ENCODE measurements at regions not wholly inside any gene's neighbourhood (a gene's known extent, or its start where the extent isn't known, plus 50 kb on each side); places are given as distances from the start of the nearest gene placed in this dataset.
A peak's percentile ranks its signal among the peaks of the same experiment; 100 is the strongest.

DNA sequence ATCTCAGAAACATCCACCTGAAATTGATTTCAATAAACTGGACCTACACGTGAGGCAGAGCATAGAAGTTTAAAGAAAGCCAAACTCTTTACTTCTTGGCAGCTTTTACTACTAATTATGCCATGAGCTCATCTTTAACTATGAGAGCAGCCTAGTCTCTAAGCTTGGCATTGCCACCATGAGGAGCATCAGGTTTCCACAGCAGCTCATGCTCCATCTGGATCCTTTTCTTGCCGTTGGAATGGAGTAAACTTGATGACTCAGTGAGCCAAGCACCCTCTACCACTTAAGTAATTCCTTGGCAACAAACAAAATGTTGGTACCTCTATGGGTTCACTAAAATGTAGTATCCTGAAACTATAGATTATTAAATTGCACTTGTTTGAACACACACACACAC is 583.2 kb downstream of the EPHA3 start:
- H3K27ac ChIP-seq (ENCODE audit: low read depth, low read length), result no peak overlapping the region
- H2AFZ ChIP-seq (ENCODE audit: low read length, unreplicated experiment), result peak overlapping the region; percentile 59
- no peaks in the 10 kb centered on the region for H3K79me2 ChIP-seq (ENCODE audit: control insufficient read depth, insufficient read depth, low read length, unreplicated experiment)
- no peaks in the 10 kb centered on the region for H3K36me3 ChIP-seq (ENCODE audit: insufficient read depth, low read length)
- no peak overlapping the region for H3K4me3 ChIP-seq (ENCODE audit: low read depth, low read length)
- no peaks in the 10 kb centered on the region for H3K27me3 ChIP-seq (ENCODE audit: insufficient read depth, low read length)
- H3K4me1 ChIP-seq (ENCODE audit: control insufficient read depth, insufficient read depth, low read length, unreplicated experiment), result peaks cover 3% of the 10 kb centered on the region

DNA sequence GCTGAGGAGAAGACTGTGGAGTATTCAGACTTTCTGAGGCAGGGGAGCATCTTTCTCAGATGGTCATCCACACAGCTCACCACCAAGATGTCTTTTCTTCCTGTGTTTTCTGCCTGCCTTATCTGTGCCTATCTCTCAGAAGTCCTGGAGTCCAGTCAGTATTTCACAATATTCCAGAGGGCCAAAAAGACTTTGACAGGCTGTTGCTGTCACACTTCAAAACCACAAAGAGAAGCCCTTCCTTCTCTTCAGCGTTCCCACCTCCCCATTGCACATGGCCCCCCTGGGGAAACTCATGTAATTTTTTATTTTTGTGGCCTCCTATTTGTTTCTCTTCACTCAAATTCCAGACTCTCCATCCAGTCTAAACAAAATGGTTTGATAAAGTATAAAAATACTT is 585.2 kb downstream of the EPHA3 start:
- H3K27ac ChIP-seq (ENCODE audit: low read depth, low read length), result no peak overlapping the region
- no peaks in the 10 kb centered on the region for H3K27me3 ChIP-seq (ENCODE audit: insufficient read depth, low read length)
- no peaks in the 10 kb centered on the region for H3K36me3 ChIP-seq (ENCODE audit: insufficient read depth, low read length)
- H3K79me2 ChIP-seq (ENCODE audit: control insufficient read depth, insufficient read depth, low read length, unreplicated experiment), result no peaks in the 10 kb centered on the region
- H3K4me1 ChIP-seq (ENCODE audit: control insufficient read depth, insufficient read depth, low read length, unreplicated experiment), result peaks cover 3% of the 10 kb centered on the region
- H2AFZ ChIP-seq (ENCODE audit: low read length, unreplicated experiment), result no peak overlapping the region
- H3K4me3 ChIP-seq (ENCODE audit: low read depth, low read length), result no peak overlapping the region

DNA sequence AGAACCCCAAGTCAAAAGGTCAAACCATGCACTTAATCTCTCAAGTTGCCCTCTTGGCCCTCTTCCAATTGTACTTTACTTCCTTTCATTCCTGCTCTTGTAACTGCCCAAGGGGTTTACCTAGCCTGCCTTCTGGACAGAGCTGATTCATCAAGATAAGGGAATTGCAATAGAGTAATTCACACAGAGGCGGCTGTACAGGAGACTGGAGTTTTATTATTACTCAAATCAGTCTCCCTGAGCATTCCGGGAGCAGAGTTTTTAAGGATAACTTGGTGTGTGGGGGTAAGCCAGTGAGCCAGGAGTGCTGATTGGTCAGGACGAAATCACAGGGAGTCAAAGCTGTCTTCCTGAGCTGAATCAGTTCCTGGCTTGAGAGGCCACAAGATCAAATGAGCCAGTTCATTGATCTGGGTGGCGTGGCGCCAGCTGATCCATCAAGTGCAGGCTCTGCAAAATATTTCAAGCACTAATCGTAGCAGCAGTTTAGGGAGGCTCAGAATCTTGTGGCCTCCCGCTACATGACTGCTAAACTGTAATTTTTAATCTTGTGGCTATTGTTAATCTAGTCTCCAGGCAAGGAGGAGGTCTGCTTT is 590.0 kb downstream of the EPHA3 start:
- no peak overlapping the region for H2AFZ ChIP-seq (ENCODE audit: low read length, unreplicated experiment)

DNA sequence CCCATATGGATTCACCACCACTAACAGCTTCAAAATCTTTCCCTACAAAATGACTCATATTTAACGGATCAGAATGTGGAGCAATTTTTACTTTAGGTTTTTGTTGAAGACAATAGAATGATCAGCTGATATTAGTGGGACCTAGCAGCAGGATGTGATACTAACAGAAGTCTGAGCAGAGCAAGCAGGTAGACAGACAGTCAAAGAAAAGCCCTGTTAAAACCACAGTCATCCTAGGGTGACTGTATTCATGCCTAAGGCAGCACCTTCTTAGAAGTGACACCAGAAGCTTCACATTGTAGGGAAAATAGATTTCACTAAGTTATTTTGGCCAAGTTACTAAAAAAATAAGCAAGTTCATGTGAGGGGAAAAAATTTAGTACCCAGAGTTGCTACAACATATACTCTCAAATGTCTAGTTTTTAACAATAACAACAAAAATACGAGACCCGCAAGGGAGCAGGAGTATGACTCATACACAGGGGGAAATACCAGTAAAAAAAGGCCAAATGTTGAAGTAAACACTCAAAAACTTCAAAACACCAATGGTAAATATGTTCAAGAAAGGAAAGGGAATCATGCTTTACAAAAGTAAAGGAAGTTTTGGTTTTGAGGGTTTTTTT is 590.9 kb downstream of the EPHA3 start:
- peak overlapping the region; percentile 56 for H2AFZ ChIP-seq (ENCODE audit: low read length, unreplicated experiment)
- H3K27me3 ChIP-seq (ENCODE audit: insufficient read depth, low read length), result no peaks in the 10 kb centered on the region
- H3K27ac ChIP-seq (ENCODE audit: low read depth, low read length), result no peak overlapping the region

More for the DNA sequence above, 590.0 kb downstream of the EPHA3 start:
- H3K4me1 ChIP-seq (ENCODE audit: control insufficient read depth, insufficient read depth, low read length, unreplicated experiment), result peaks cover 8% of the 10 kb centered on the region
- no peaks in the 10 kb centered on the region for H3K27me3 ChIP-seq (ENCODE audit: insufficient read depth, low read length)
- no peak overlapping the region for H3K4me3 ChIP-seq (ENCODE audit: low read depth, low read length)
- H3K36me3 ChIP-seq (ENCODE audit: insufficient read depth, low read length), result no peaks in the 10 kb centered on the region
- no peaks in the 10 kb centered on the region for H3K79me2 ChIP-seq (ENCODE audit: control insufficient read depth, insufficient read depth, low read length, unreplicated experiment)
- H3K27ac ChIP-seq (ENCODE audit: low read depth, low read length), result no peak overlapping the region

DNA sequence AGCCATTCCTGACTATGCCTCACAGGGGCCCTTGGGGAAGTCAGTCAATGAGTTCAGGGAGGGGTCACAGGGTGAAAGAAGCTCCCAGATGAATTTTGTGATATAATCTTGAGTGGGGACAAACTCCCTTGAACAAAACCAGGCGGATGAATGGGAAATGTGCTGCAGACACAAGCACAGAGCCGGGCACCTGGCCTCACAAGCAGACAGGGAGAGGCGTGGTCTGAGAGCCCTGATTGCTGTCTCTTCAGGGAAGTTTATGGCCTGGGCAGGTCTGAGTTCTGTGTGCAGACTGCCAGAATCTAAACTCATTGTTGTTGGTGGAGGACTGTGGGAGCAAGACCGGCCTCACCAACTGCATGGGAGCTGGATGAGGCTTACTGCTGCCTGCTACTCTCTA is 591.8 kb downstream of the EPHA3 start:
- no peaks in the 10 kb centered on the region for H3K27me3 ChIP-seq (ENCODE audit: insufficient read depth, low read length)
- H3K4me3 ChIP-seq (ENCODE audit: low read depth, low read length), result no peak overlapping the region
- H3K4me1 ChIP-seq (ENCODE audit: control insufficient read depth, insufficient read depth, low read length, unreplicated experiment), result peaks cover 8% of the 10 kb centered on the region
- no peaks in the 10 kb centered on the region for H3K79me2 ChIP-seq (ENCODE audit: control insufficient read depth, insufficient read depth, low read length, unreplicated experiment)
- H3K36me3 ChIP-seq (ENCODE audit: insufficient read depth, low read length), result no peaks in the 10 kb centered on the region
- H2AFZ ChIP-seq (ENCODE audit: low read length, unreplicated experiment), result no peak overlapping the region
- H3K27ac ChIP-seq (ENCODE audit: low read depth, low read length), result no peak overlapping the region

More for the DNA sequence above, 590.9 kb downstream of the EPHA3 start:
- Histone ChIP-seq H3K36me3 (ENCODE audit: insufficient read depth, low read length) (no peaks in the 10 kb centered on the region), H3K79me2 (ENCODE audit: control insufficient read depth, insufficient read depth, low read length, unreplicated experiment) (no peaks in the 10 kb centered on the region), H3K4me1 (ENCODE audit: control insufficient read depth, insufficient read depth, low read length, unreplicated experiment) (peaks cover 8% of the 10 kb centered on the region), H3K4me3 (ENCODE audit: low read depth, low read length) (no peak overlapping the region)

- no peaks in the 10 kb centered on the region for H3K79me2 ChIP-seq (ENCODE audit: control insufficient read depth, insufficient read depth, low read length, unreplicated experiment)
- no peak overlapping the region for H2AFZ ChIP-seq (ENCODE audit: low read length, unreplicated experiment)
- H3K27ac ChIP-seq (ENCODE audit: low read depth, low read length), result no peak overlapping the region
- H3K4me3 ChIP-seq (ENCODE audit: low read depth, low read length), result no peak overlapping the region
- H3K36me3 ChIP-seq (ENCODE audit: insufficient read depth, low read length), result no peaks in the 10 kb centered on the region
- peaks cover 8% of the 10 kb centered on the region for H3K4me1 ChIP-seq (ENCODE audit: control insufficient read depth, insufficient read depth, low read length, unreplicated experiment)
- no peaks in the 10 kb centered on the region for H3K27me3 ChIP-seq (ENCODE audit: insufficient read depth, low read length)
These were observed 592.4 kb downstream of the EPHA3 start for GRCh38 chr3:89699771-89700170.

- Histone ChIP-seq H3K79me2 (ENCODE audit: control insufficient read depth, insufficient read depth, low read length, unreplicated experiment) (no peaks in the 10 kb centered on the region), H3K36me3 (ENCODE audit: insufficient read depth, low read length) (no peaks in the 10 kb centered on the region), H2AFZ (ENCODE audit: low read length, unreplicated experiment) (no peak overlapping the region), H3K27ac (ENCODE audit: low read depth, low read length) (no peak overlapping the region), H3K4me1 (ENCODE audit: control insufficient read depth, insufficient read depth, low read length, unreplicated experiment) (peaks cover 8% of the 10 kb centered on the region), H3K27me3 (ENCODE audit: insufficient read depth, low read length) (no peaks in the 10 kb centered on the region), H3K4me3 (ENCODE audit: low read depth, low read length) (no peak overlapping the region)
These were observed 595.0 kb downstream of the EPHA3 start for GRCh38 chr3:89702404-89702803.

DNA sequence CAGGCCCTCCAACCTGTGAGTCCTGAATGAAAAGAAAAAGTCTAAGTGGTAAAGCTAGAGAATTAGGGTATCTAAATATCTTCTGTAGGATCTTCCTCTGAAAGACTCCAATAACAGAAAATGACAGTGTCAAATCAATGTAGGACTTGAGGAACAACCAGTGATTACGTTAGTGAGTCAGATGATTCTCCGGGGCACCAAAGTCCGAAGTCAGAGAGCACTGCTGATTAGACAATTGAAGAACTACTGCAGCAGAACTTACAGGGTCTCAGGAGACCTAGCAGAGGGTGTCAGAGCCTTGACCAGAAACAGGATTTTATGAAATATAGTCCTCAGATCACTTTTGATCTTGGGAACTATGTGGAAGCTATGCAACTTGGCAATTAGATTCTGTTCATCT is 605.8 kb downstream of the EPHA3 start:
- Histone ChIP-seq H3K27me3 (ENCODE audit: insufficient read depth, low read length) (no peaks in the 10 kb centered on the region), H2AFZ (ENCODE audit: low read length, unreplicated experiment) (no peak overlapping the region), H3K27ac (ENCODE audit: low read depth, low read length) (no peak overlapping the region), H3K4me1 (ENCODE audit: control insufficient read depth, insufficient read depth, low read length, unreplicated experiment) (no peaks in the 10 kb centered on the region), H3K36me3 (ENCODE audit: insufficient read depth, low read length) (no peaks in the 10 kb centered on the region), H3K4me3 (ENCODE audit: low read depth, low read length) (no peak overlapping the region), H3K79me2 (ENCODE audit: control insufficient read depth, insufficient read depth, low read length, unreplicated experiment) (no peaks in the 10 kb centered on the region)

GRCh38 chr3:89714237-89714636 is 606.8 kb downstream of the EPHA3 start:
- Histone ChIP-seq H3K4me1 (ENCODE audit: control insufficient read depth, insufficient read depth, low read length, unreplicated experiment) (no peaks in the 10 kb centered on the region), H3K79me2 (ENCODE audit: control insufficient read depth, insufficient read depth, low read length, unreplicated experiment) (no peaks in the 10 kb centered on the region), H3K27me3 (ENCODE audit: insufficient read depth, low read length) (no peaks in the 10 kb centered on the region), H2AFZ (ENCODE audit: low read length, unreplicated experiment) (no peak overlapping the region), H3K36me3 (ENCODE audit: insufficient read depth, low read length) (no peaks in the 10 kb centered on the region), H3K27ac (ENCODE audit: low read depth, low read length) (no peak overlapping the region), H3K4me3 (ENCODE audit: low read depth, low read length) (no peak overlapping the region)

GRCh38 chr3:89740080-89740880 is 632.9 kb downstream of the EPHA3 start:
- H3K27ac ChIP-seq (ENCODE audit: low read depth, low read length), result 0 out of 2 replicates have a peak overlapping the region, but pooled peaks have one; percentile 8
- H3K4me1 ChIP-seq (ENCODE audit: control insufficient read depth, insufficient read depth, low read length, unreplicated experiment), result peaks cover 9% of the 10 kb centered on the region
- H3K27me3 ChIP-seq (ENCODE audit: insufficient read depth, low read length), result no peaks in the 10 kb centered on the region
- H2AFZ ChIP-seq (ENCODE audit: low read length, unreplicated experiment), result peak overlapping the region; percentile 43
- H3K4me3 ChIP-seq (ENCODE audit: low read depth, low read length), result no peak overlapping the region
- no peaks in the 10 kb centered on the region for H3K36me3 ChIP-seq (ENCODE audit: insufficient read depth, low read length)
- H3K79me2 ChIP-seq (ENCODE audit: control insufficient read depth, insufficient read depth, low read length, unreplicated experiment), result no peaks in the 10 kb centered on the region

DNA sequence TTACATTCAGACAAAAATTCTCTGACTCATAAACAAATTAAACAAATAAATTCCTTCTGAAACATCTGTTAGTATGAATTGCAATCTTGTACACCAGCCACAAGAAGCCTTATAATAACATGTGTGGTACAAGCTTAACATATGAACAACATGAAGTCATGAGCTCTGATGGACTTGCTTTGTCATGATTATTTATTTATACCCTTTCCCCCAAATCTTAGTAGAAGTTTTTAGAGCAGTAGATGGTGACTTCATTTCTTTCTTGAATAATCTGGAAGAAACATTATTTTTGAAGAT is 633.4 kb downstream of the EPHA3 start:
- Histone ChIP-seq H3K27ac (ENCODE audit: low read depth, low read length) (no peak overlapping the region), H3K36me3 (ENCODE audit: insufficient read depth, low read length) (no peaks in the 10 kb centered on the region), H3K27me3 (ENCODE audit: insufficient read depth, low read length) (no peaks in the 10 kb centered on the region), H3K4me1 (ENCODE audit: control insufficient read depth, insufficient read depth, low read length, unreplicated experiment) (peaks cover 9% of the 10 kb centered on the region), H3K79me2 (ENCODE audit: control insufficient read depth, insufficient read depth, low read length, unreplicated experiment) (no peaks in the 10 kb centered on the region), H3K4me3 (ENCODE audit: low read depth, low read length) (no peak overlapping the region), H2AFZ (ENCODE audit: low read length, unreplicated experiment) (no peak overlapping the region)

Data from ACC112 (cell line).